ENCODE measurements at regions not wholly inside any gene's neighbourhood (a gene's known extent, or its start where the extent isn't known, plus 50 kb on each side); places are given as distances from the start of the nearest gene placed in this dataset.

- TF ChIP-seq CTCF (IDR thresholded peaks at IDR 0.05; ENCODE audit: low read length): no peak
- TF ChIP-seq EZH2 (optimal IDR thresholded peaks at IDR 0.05; ENCODE audit: low read depth, low read length): no peak
- TF ChIP-seq EZH2phosphoT487 (IDR thresholded peaks at IDR 0.05; ENCODE audit: low read length): no peak
Measured at GRCh38 chr6:93676581-93676980, 257.2 kb upstream of the EPHA7 start.

All from MM.1S (cell line).